IMR-90 (cell line): ENCODE measurements at regions not wholly inside any gene's neighbourhood (a gene's known extent, or its start where the extent isn't known, plus 50 kb on each side); places are given as distances from the start of the nearest gene placed in this dataset.

ENCODE experiments used
- ATAC-seq: fragments of 200-7000 bp; cut with Tn5 transposase; 2 replicates; pipeline ENCODE4 v1.9.1; 2020; ENCODE audit warnings: low read depth, mild to moderate bottlenecking, moderate library complexity
- BruUV-seq: library from RNA; stranded (reverse); fragments of 400-500 nt; replicated peaks from 2 replicates; lab custom pipeline; 2021; lab: Mats Ljungman, UMichigan
- CTCF ChIA-PET: fragments of 300-600 bp; formaldehyde crosslinking; extraction: SDS; loops from one replicate; lab custom pipeline; 2021; ENCODE audit warnings: antibody characterized with exemption; lab: Yijun Ruan, JAX
- POLR2A ChIA-PET: fragments of 300-600 bp; sonication (Branson Sonifier 250); formaldehyde crosslinking; loops from one replicate; lab custom pipeline; 2022; ENCODE audit warnings: antibody characterized with exemption; ENCODE audit not compliant: unreplicated experiment; lab: Charles Lee
- DNase-seq: peaks from one replicate; pipeline ENCODE4 v3.0.0; 2013
- H2AFZ ChIP-seq: replicated peaks from 2 replicates; pipeline ENCODE3; 2013; ENCODE audit warnings: low read length, mild to moderate bottlenecking; ENCODE audit not compliant: poor library complexity
- H2AK5ac ChIP-seq: 2 replicates; pipeline ENCODE4 v1.6.1; 2013; ENCODE audit warnings: low read depth, low read length, inconsistent platforms
- H2AK9ac ChIP-seq: replicated peaks from 2 replicates; pipeline ENCODE3; 2013; ENCODE audit warnings: mild to moderate bottlenecking, low read depth, low read length, moderate library complexity; ENCODE audit not compliant: poor library complexity
- H2BK120ac ChIP-seq: 2 replicates; pipeline ENCODE4 v1.6.1; 2013; ENCODE audit warnings: low read depth, low read length, inconsistent platforms
- H2BK15ac ChIP-seq: 3 replicates; pipeline ENCODE4 v1.6.1; 2013; ENCODE audit warnings: low read depth, low read length, inconsistent platforms
- H2BK20ac ChIP-seq: 2 replicates; pipeline ENCODE4 v1.6.1; 2013; ENCODE audit warnings: low read depth, mild to moderate bottlenecking, inconsistent platforms, low read length, moderate library complexity
- H2BK5ac ChIP-seq: 2 replicates; pipeline ENCODE4 v1.6.1; 2013; ENCODE audit warnings: mild to moderate bottlenecking, low read depth, low read length, inconsistent platforms; ENCODE audit not compliant: poor library complexity, severe bottlenecking
- H3K14ac ChIP-seq: replicated peaks from 2 replicates; pipeline ENCODE4 v1.6.1; 2013; ENCODE audit warnings: low read depth, low read length, inconsistent platforms
- H3K18ac ChIP-seq: 2 replicates; pipeline ENCODE4 v1.6.1; 2013; ENCODE audit warnings: low read depth, low read length, control low read depth
- H3K23ac ChIP-seq: 2 replicates; pipeline ENCODE4 v1.6.1; 2013; ENCODE audit warnings: low read depth, low read length, inconsistent platforms
- H3K27ac ChIP-seq: 2 replicates; pipeline ENCODE4 v1.5.1; 2013; ENCODE audit warnings: mild to moderate bottlenecking, control low read depth, low read length; ENCODE audit not compliant: insufficient read depth
- H3K27me3 ChIP-seq: 2 replicates; pipeline ENCODE4 v1.6.1; 2013; ENCODE audit warnings: low read length; ENCODE audit not compliant: control insufficient read depth, insufficient read depth
- H3K36me3 ChIP-seq: 2 replicates; pipeline ENCODE4 v1.6.1; 2013; ENCODE audit warnings: low read length, mixed read lengths; ENCODE audit not compliant: control insufficient read depth, insufficient read depth
- H3K4ac ChIP-seq: 2 replicates; pipeline ENCODE4 v1.6.1; 2013; ENCODE audit warnings: low read depth, low read length, inconsistent platforms
- H3K4me1 ChIP-seq: 2 replicates; pipeline ENCODE4 v1.6.1; 2013; ENCODE audit warnings: low read length, mixed read lengths; ENCODE audit not compliant: control insufficient read depth, insufficient read depth
- H3K4me2 ChIP-seq: 2 replicates; pipeline ENCODE4 v1.6.1; 2013; ENCODE audit warnings: low read depth, mild to moderate bottlenecking, control low read depth, low read length, moderate library complexity
- H3K4me3 ChIP-seq: 2 replicates; pipeline ENCODE4 v1.5.1; 2013; ENCODE audit warnings: low read depth, mild to moderate bottlenecking, control low read depth, low read length, moderate library complexity; ENCODE audit not compliant: insufficient read depth
- H3K56ac ChIP-seq: 2 replicates; pipeline ENCODE4 v1.6.1; 2013; ENCODE audit warnings: low read length, inconsistent platforms; ENCODE audit not compliant: insufficient read depth; ENCODE audit errors: extremely low read depth
- H3K79me1 ChIP-seq, 2 experiments: 2 replicates each; pipeline ENCODE4 v1.6.1; 2013; ENCODE audit warnings: low read length in 2 of 2, inconsistent platforms in 1 of 2, low read depth in 1 of 2
- H3K9ac ChIP-seq: 2 replicates; pipeline ENCODE4 v1.6.1; 2013; ENCODE audit warnings: low read depth, low read length, control low read depth
- H3K9me1 ChIP-seq: 2 replicates; pipeline ENCODE4 v1.6.1; 2013; ENCODE audit warnings: low read length, inconsistent platforms; ENCODE audit not compliant: insufficient read depth
- H3K9me3 ChIP-seq: 2 replicates; pipeline ENCODE4 v1.6.1; 2013; ENCODE audit warnings: low read length; ENCODE audit not compliant: control insufficient read depth, insufficient read depth
- H4K20me1 ChIP-seq: 2 replicates; pipeline ENCODE4 v1.6.1; 2013; ENCODE audit warnings: low read length, inconsistent platforms; ENCODE audit not compliant: insufficient read depth
- H4K5ac ChIP-seq: 2 replicates; pipeline ENCODE4 v1.6.1; 2013; ENCODE audit warnings: mild to moderate bottlenecking, low read depth, low read length, control low read depth
- H4K8ac ChIP-seq, 2 experiments: 2 replicates each; pipeline ENCODE4 v1.6.1; 2013; ENCODE audit warnings: low read depth in 2 of 2, low read length in 2 of 2, control low read depth in 1 of 2, inconsistent platforms in 1 of 2
- H4K91ac ChIP-seq: 2 replicates; pipeline ENCODE4 v1.6.1; 2013; ENCODE audit warnings: low read depth, low read length, inconsistent platforms; ENCODE audit not compliant: insufficient read depth
- CEBPB ChIP-seq: IDR thresholded peaks from 2 replicates; pipeline ENCODE4 v1.6.1; 2012; ENCODE audit warnings: low read depth, low read length, improper control_type of control experiment
- CTCF ChIP-seq: conservative IDR thresholded peaks from 2 replicates; pipeline ENCODE4 v1.5.1; 2012; ENCODE audit warnings: mild to moderate bottlenecking, low read depth, low read length, improper control_type of control experiment
- ELK1 ChIP-seq: fragments of 150-350 bp; IDR thresholded peaks from 2 replicates; pipeline ENCODE4 v1.6.1; 2016; ENCODE audit warnings: low read depth, mild to moderate bottlenecking, low read length, moderate library complexity, borderline replicate concordance
- RAD21 ChIP-seq: IDR thresholded peaks from 2 replicates; pipeline ENCODE4 v1.6.1; 2012; ENCODE audit warnings: low read length, improper control_type of control experiment
- RCOR1 ChIP-seq: IDR thresholded peaks from 2 replicates; pipeline ENCODE4 v1.6.1; 2012; ENCODE audit warnings: mild to moderate bottlenecking, low read length, improper control_type of control experiment; ENCODE audit not compliant: insufficient replicate concordance
- RFX5 ChIP-seq: IDR thresholded peaks from 2 replicates; pipeline ENCODE4 v1.8.0; 2012; ENCODE audit warnings: low read depth, mild to moderate bottlenecking, low read length, moderate library complexity
- USF2 ChIP-seq: fragments of 150-350 bp; IDR thresholded peaks from 2 replicates; pipeline ENCODE4 v1.6.1; 2017; ENCODE audit warnings: mild to moderate bottlenecking, antibody characterized with exemption, low read length, low read depth
- WGBS, 2 experiments: methylation state at CpG; one replicate each; pipeline versions ENCODE4 v1.1.5 to v1.1.7; 2013; ENCODE audit warnings: missing lambda C conversion rate in 2 of 2; ENCODE audit not compliant: insufficient read length in 1 of 2; ENCODE audit errors: extremely low coverage in 2 of 2; 5-methylcytosine and 5-hydroxymethylcytosine counted together
- dilution Hi-C: fragments of 300-500 bp; cut with HindIII; formaldehyde crosslinking; loops from one replicate; pipeline ENCODE4 v1.14.3; 2018; ENCODE audit warnings: low sequenced_read_pairs; ENCODE audit not compliant: unreplicated experiment
- in situ Hi-C: fragments of 300-500 bp; cut with MboI; formaldehyde crosslinking; loops from 3 replicates; pipeline ENCODE4 v1.14.3; 2019; ENCODE audit warnings: low sequenced_read_pairs, inconsistent platforms, mixed read lengths
- intact Hi-C: fragments of 100-400 bp; cut with micrococcal nuclease; formaldehyde crosslinking; loops from 2 replicates; pipeline ENCODE4 v1.10.0; 2022

GRCh38 chr5:17019324-17019723 lies 83.2 kb upstream of the MYO10 start:
- H4K20me1 ChIP-seq = no peaks in the 10 kb centered on the region
- dilution Hi-C loops (no loop called here), in situ Hi-C loops (no loop called here), intact Hi-C loops (loop anchor here (1.0 kb wide), 1 partner anchor 85 kb away; no protein-coding TSS in a partner anchor)
- H2BK5ac ChIP-seq = peak overlapping the region; percentile 81
- H3K36me3 ChIP-seq = no peaks in the 10 kb centered on the region
- peak overlapping the region; percentile 24 to 79 for H4K8ac ChIP-seq
- TF ChIP-seq RFX5 (no peak), RAD21 (no peak), CEBPB (peak; percentile 98), CTCF (no peak), ELK1 (no peak), RCOR1 (no peak), USF2 (no peak)
- peak overlapping the region; percentile 87 for H2BK120ac ChIP-seq
- peak overlapping the region; percentile 58 for H3K4ac ChIP-seq
- peak overlapping the region; percentile 85 for H3K27ac ChIP-seq
- POLR2A ChIA-PET = no interaction called here
- peak overlapping the region; percentile 83 for H4K91ac ChIP-seq
- peak overlapping the region; percentile 90 for H4K5ac ChIP-seq
- H2AFZ ChIP-seq = peak overlapping the region; percentile 5
- H3K79me1 ChIP-seq = peaks cover 0 to 20% of the 10 kb centered on the region in 2 experiments; a peak in 2 of 4 replicates
- no peak overlapping the region for H3K4me3 ChIP-seq
- ATAC-seq (peak; percentile 64), DNase-seq (peak; percentile 72)
- H3K9ac ChIP-seq = 0 out of 2 replicates have a peak overlapping the region, but pooled peaks have one; percentile 16
- peak overlapping the region; percentile 48; the same call in 1 of the 2 replicates for H3K14ac ChIP-seq
- CTCF ChIA-PET = no interaction called here
- H3K9me3 ChIP-seq = no peaks in the 10 kb centered on the region
- peak overlapping the region; percentile 70 for H3K23ac ChIP-seq
- no peaks in the 10 kb centered on the region for H3K27me3 ChIP-seq
- no peak overlapping the region for H2AK9ac ChIP-seq
- peak overlapping the region; percentile 16; the same call in 1 of the 2 replicates for H3K56ac ChIP-seq
- peak overlapping the region; percentile 85 for H3K18ac ChIP-seq
- peak overlapping the region; percentile 92 for H2BK20ac ChIP-seq
- peak overlapping the region; percentile 80 for H2AK5ac ChIP-seq
- H2BK15ac ChIP-seq = peak overlapping the region; percentile 67; the same call in 2 of the 3 replicates
- H3K4me1 ChIP-seq = peaks cover 18% of the 10 kb centered on the region
- H3K4me2 ChIP-seq = peak overlapping the region; percentile 32; the same call in 1 of the 2 replicates
- no TSS peak for BruUV-seq
- H3K9me1 ChIP-seq = peaks cover 8% of the 10 kb centered on the region
- WGBS, 2 experiments = no CpG with 5 or more reads among the region's 6 CpGs
